ENCODE measurements at regions not wholly inside any gene's neighbourhood (a gene's known extent, or its start where the extent isn't known, plus 50 kb on each side); places are given as distances from the start of the nearest gene placed in this dataset.

- TF ChIP-seq CTCF (IDR thresholded peaks at IDR 0.05; ENCODE audit: extremely low read depth, missing control alignments), result no peak
- no peak for DNase-seq (ENCODE audit: low spot score)
These were observed 163.9 kb upstream of the AFDN start for GRCh38 chr6:167662881-167663205.

- TF ChIP-seq CTCF (IDR thresholded peaks at IDR 0.05; ENCODE audit: extremely low read depth, missing control alignments), result no peak
- no peak for DNase-seq (ENCODE audit: low spot score)
These were observed 163.4 kb upstream of the AFDN start for GRCh38 chr6:167663316-167663715.

GRCh38 chr6:167663784-167664443, 162.8 kb upstream of the AFDN start:
- DNase-seq (ENCODE audit: low spot score), result no peak
- TF ChIP-seq CTCF (IDR thresholded peaks at IDR 0.05; ENCODE audit: extremely low read depth, missing control alignments), result no peak

GRCh38 chr6:167664678-167665660, 161.7 kb upstream of the AFDN start:
- no peak for TF ChIP-seq CTCF (IDR thresholded peaks at IDR 0.05; ENCODE audit: extremely low read depth, missing control alignments)
- no peak for DNase-seq (ENCODE audit: low spot score)

GRCh38 chr6:167665698-167666330, 160.9 kb upstream of the AFDN start:
- no peak for TF ChIP-seq CTCF (IDR thresholded peaks at IDR 0.05; ENCODE audit: extremely low read depth, missing control alignments)
- no peak for DNase-seq (ENCODE audit: low spot score)

- no peak for DNase-seq (ENCODE audit: low spot score)
- no peak for TF ChIP-seq CTCF (IDR thresholded peaks at IDR 0.05; ENCODE audit: extremely low read depth, missing control alignments)
These were observed 160.0 kb upstream of the AFDN start for GRCh38 chr6:167666571-167667203.

Measured in GM20000 (cell line).